ENCODE measurements at regions not wholly inside any gene's neighbourhood (a gene's known extent, or its start where the extent isn't known, plus 50 kb on each side); places are given as distances from the start of the nearest gene placed in this dataset.
"Not testable (repeated sequence)": the region's sequence is repeated elsewhere in the genome, so short reads cannot be mapped to it uniquely, and the experiment has no call there.

GRCh38 chr7:119007236-119007635 is 782.7 kb downstream of the ANKRD7 start:
- H3K4me3 ChIP-seq (ENCODE audit: low read depth, low read length): no peak overlapping the region
- TF ChIP-seq, protein P1, sequence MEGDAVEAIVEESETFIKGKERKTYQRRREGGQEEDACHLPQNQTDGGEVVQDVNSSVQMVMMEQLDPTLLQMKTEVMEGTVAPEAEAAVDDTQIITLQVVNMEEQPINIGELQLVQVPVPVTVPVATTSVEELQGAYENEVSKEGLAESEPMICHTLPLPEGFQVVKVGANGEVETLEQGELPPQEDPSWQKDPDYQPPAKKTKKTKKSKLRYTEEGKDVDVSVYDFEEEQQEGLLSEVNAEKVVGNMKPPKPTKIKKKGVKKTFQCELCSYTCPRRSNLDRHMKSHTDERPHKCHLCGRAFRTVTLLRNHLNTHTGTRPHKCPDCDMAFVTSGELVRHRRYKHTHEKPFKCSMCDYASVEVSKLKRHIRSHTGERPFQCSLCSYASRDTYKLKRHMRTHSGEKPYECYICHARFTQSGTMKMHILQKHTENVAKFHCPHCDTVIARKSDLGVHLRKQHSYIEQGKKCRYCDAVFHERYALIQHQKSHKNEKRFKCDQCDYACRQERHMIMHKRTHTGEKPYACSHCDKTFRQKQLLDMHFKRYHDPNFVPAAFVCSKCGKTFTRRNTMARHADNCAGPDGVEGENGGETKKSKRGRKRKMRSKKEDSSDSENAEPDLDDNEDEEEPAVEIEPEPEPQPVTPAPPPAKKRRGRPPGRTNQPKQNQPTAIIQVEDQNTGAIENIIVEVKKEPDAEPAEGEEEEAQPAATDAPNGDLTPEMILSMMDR (IDR thresholded peaks at IDR 0.05; ENCODE audit: low read depth, low read length): no peak

DNA sequence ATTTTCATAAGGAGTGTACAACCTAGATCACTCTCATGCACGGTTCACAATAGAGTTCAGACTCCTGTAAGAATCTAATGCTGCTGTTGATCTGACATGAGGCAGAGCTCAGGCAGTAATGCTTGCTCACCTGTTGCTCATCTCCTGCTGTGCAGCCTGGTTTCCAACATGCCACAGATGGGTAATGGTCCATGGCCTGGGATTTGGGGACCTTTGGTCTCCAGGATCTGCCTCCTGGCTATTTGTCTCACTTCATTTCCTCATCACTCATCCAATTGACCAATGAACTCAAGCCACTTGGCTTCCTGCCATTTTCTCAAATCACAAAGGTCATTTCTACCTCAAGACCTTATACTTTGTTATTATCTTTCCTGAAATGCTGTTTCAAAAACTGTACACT is 786.1 kb downstream of the ANKRD7 start:
- TF ChIP-seq, protein P1 (IDR thresholded peaks at IDR 0.05; ENCODE audit: low read depth, low read length): no peak
- no peak overlapping the region for H3K4me3 ChIP-seq (ENCODE audit: low read depth, low read length)

GRCh38 chr7:119026391-119026790 is 801.9 kb downstream of the ANKRD7 start:
- H3K4me3 ChIP-seq (ENCODE audit: low read depth, low read length): no peak overlapping the region
- TF ChIP-seq, protein P1 (IDR thresholded peaks at IDR 0.05; ENCODE audit: low read depth, low read length): no peak

DNA sequence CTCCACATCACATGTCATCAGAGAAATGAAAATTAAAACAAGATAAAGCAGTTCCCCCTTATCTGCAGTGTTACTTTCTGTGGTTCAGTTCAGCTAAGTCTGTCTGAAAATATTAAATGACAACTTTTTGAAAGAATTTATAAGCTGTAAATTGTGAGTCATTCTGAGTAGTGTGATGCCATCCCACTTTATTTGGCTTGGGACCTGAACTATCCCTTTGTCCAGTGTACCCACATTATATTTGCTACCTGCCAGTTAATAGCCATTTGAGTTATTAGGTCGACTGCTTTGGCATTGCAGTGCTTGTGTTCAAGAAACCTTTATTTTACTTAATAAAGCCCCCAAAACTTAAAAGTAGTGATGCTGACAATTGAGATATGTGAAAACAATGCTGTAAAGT is 804.2 kb downstream of the ANKRD7 start:
- TF ChIP-seq, protein P1 (IDR thresholded peaks at IDR 0.05; ENCODE audit: low read depth, low read length): no peak
- no peak overlapping the region for H3K4me3 ChIP-seq (ENCODE audit: low read depth, low read length)

DNA sequence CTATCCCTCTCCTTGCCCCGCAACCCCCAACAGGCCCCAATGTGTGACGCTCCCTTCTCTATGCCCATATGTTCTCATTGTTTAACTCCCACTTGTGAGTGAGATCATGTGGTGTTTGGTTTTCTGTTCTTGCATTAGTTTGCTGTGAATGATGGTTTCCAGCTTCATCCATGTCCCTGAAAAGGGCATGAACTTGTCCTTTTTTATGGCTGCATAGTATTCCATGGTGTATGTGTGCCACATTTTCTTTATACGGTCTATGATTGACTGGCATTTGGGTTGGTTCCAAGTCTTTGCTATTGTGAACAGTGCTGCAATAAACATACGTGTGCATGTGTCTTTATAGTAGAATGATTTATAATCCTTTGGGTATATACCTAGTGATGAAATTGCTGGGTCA is 807.6 kb downstream of the ANKRD7 start:
- H3K4me3 ChIP-seq (ENCODE audit: low read depth, low read length): not testable (repeated sequence)

DNA sequence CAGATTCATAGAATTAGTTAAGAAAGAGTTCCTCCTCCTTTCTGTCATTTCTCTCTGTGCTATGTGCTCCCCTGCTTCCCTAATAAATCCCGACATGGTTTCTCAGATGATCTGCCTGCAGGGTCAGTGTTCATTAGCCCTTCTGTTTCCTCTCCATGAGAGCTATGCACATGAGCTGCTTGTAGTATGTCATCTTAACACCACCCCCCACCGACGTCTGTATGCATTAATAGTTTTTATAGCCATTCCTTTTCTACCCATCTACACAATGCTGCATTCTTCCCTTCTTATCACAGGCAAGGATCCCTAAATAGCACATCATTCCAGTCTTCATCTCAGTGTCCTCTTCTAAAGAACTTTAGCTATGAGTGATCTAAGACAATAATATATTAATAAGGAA is 809.1 kb downstream of the ANKRD7 start:
- TF ChIP-seq, protein P1 (IDR thresholded peaks at IDR 0.05; ENCODE audit: low read depth, low read length): no peak
- H3K4me3 ChIP-seq (ENCODE audit: low read depth, low read length): no peak overlapping the region

GRCh38 chr7:119037941-119038340 is 813.4 kb downstream of the ANKRD7 start:
- TF ChIP-seq, protein P1 (IDR thresholded peaks at IDR 0.05; ENCODE audit: low read depth, low read length): no peak
- no peak overlapping the region for H3K4me3 ChIP-seq (ENCODE audit: low read depth, low read length)

- TF ChIP-seq, protein P1 (IDR thresholded peaks at IDR 0.05; ENCODE audit: low read depth, low read length): no peak
- no peak overlapping the region for H3K4me3 ChIP-seq (ENCODE audit: low read depth, low read length)
Measured at GRCh38 chr7:119046068-119046467, 821.6 kb downstream of the ANKRD7 start.
